ENCODE measurements at regions not wholly inside any gene's neighbourhood (a gene's known extent, or its start where the extent isn't known, plus 50 kb on each side); places are given as distances from the start of the nearest gene placed in this dataset.

- TF ChIP-seq POLR2AphosphoS5 (IDR thresholded peaks at IDR 0.05), result no peak
- TF ChIP-seq CTCF (IDR thresholded peaks at IDR 0.05), result no peak
These were observed 267.0 kb downstream of the CCDC85A start for GRCh38 chr2:56450772-56451171.
